ENCODE measurements at regions not wholly inside any gene's neighbourhood (a gene's known extent, or its start where the extent isn't known, plus 50 kb on each side); places are given as distances from the start of the nearest gene placed in this dataset.

- Histone ChIP-seq H3K4me3 (no peak overlapping the region), H3K4me2 (no peak overlapping the region), H3K27me3 (no peaks in the 10 kb centered on the region), H3K27ac (no peak overlapping the region), H3K4me1 (ENCODE audit: insufficient read depth) (peaks cover 5% of the 10 kb centered on the region), H3K9me2 (replicated peaks; ENCODE audit: insufficient read depth) (no peaks in the 10 kb centered on the region), H2AFZ (no peak overlapping the region), H3K9me3 (ENCODE audit: low read depth) (no peaks in the 10 kb centered on the region), H4K20me1 (ENCODE audit: insufficient read depth, poor library complexity, severe bottlenecking) (no peaks in the 10 kb centered on the region), H3K36me3 (replicated peaks; ENCODE audit: insufficient read depth, low read depth) (no peaks in the 10 kb centered on the region), H3K79me2 (no peaks in the 10 kb centered on the region)
- TF ChIP-seq EZH2phosphoT487 (IDR thresholded peaks at IDR 0.05; ENCODE audit: low read depth, severe bottlenecking, unreplicated experiment) (no peak), EZH2 (IDR thresholded peaks at IDR 0.05; ENCODE audit: borderline replicate concordance) (no peak), CTCF (IDR thresholded peaks at IDR 0.05; ENCODE audit: poor library complexity) (no peak)
- DNase-seq (ENCODE audit: low spot score), result peak; percentile 63
These were observed 456.0 kb upstream of the FAM241A start for GRCh38 chr4:111689214-111689613.

- Histone ChIP-seq H3K9me3 (ENCODE audit: low read depth) (no peaks in the 10 kb centered on the region), H3K4me2 (no peak overlapping the region), H3K27ac (no peak overlapping the region), H2AFZ (no peak overlapping the region), H3K4me1 (ENCODE audit: insufficient read depth) (peaks cover 5% of the 10 kb centered on the region), H3K4me3 (no peak overlapping the region), H3K9me2 (replicated peaks; ENCODE audit: insufficient read depth) (no peaks in the 10 kb centered on the region), H4K20me1 (ENCODE audit: insufficient read depth, poor library complexity, severe bottlenecking) (no peaks in the 10 kb centered on the region), H3K27me3 (no peaks in the 10 kb centered on the region), H3K36me3 (replicated peaks; ENCODE audit: insufficient read depth, low read depth) (no peaks in the 10 kb centered on the region), H3K79me2 (no peaks in the 10 kb centered on the region)
- DNase-seq (ENCODE audit: low spot score), result no peak
- TF ChIP-seq CTCF (IDR thresholded peaks at IDR 0.05; ENCODE audit: poor library complexity), result no peak
- TF ChIP-seq EZH2 (IDR thresholded peaks at IDR 0.05; ENCODE audit: borderline replicate concordance), result no peak
- no peak for TF ChIP-seq EZH2phosphoT487 (IDR thresholded peaks at IDR 0.05; ENCODE audit: low read depth, severe bottlenecking, unreplicated experiment)
- WGBS (ENCODE audit: low lambda C conversion rate, missing lambda C conversion rate), result 40% methylated on average over 1 of the region's 1 CpG
These were observed 455.5 kb upstream of the FAM241A start for GRCh38 chr4:111689731-111690130.

GRCh38 chr4:111693758-111694157, 451.5 kb upstream of the FAM241A start:
- 51% methylated on average over 2 of the region's 2 CpGs for WGBS (ENCODE audit: low lambda C conversion rate, missing lambda C conversion rate)
- H4K20me1 ChIP-seq (ENCODE audit: insufficient read depth, poor library complexity, severe bottlenecking), result no peaks in the 10 kb centered on the region
- H3K27me3 ChIP-seq, result no peaks in the 10 kb centered on the region
- no peaks in the 10 kb centered on the region for H3K79me2 ChIP-seq
- no peaks in the 10 kb centered on the region for H3K9me3 ChIP-seq (ENCODE audit: low read depth)
- H3K27ac ChIP-seq, result no peak overlapping the region
- no peaks in the 10 kb centered on the region for H3K36me3 ChIP-seq (replicated peaks; ENCODE audit: insufficient read depth, low read depth)
- DNase-seq (ENCODE audit: low spot score), result no peak
- H3K4me2 ChIP-seq, result no peak overlapping the region
- H3K4me1 ChIP-seq (ENCODE audit: insufficient read depth), result peaks cover 10% of the 10 kb centered on the region
- H3K9me2 ChIP-seq (replicated peaks; ENCODE audit: insufficient read depth), result no peaks in the 10 kb centered on the region
- no peak overlapping the region for H2AFZ ChIP-seq
- H3K4me3 ChIP-seq, result no peak overlapping the region
- no peak for TF ChIP-seq CTCF (IDR thresholded peaks at IDR 0.05; ENCODE audit: poor library complexity)
- TF ChIP-seq EZH2phosphoT487 (IDR thresholded peaks at IDR 0.05; ENCODE audit: low read depth, severe bottlenecking, unreplicated experiment), result no peak
- no peak for TF ChIP-seq EZH2 (IDR thresholded peaks at IDR 0.05; ENCODE audit: borderline replicate concordance)

GRCh38 chr4:111695677-111696076, 449.6 kb upstream of the FAM241A start:
- H3K27ac ChIP-seq, result no peak overlapping the region

More at GRCh38 chr4:111695677-111696076, 449.6 kb upstream of the FAM241A start:
- Histone ChIP-seq H3K79me2 (no peaks in the 10 kb centered on the region), H3K9me3 (ENCODE audit: low read depth) (no peaks in the 10 kb centered on the region), H3K4me2 (no peak overlapping the region), H4K20me1 (ENCODE audit: insufficient read depth, poor library complexity, severe bottlenecking) (no peaks in the 10 kb centered on the region), H3K4me3 (no peak overlapping the region), H3K9me2 (replicated peaks; ENCODE audit: insufficient read depth) (no peaks in the 10 kb centered on the region), H2AFZ (no peak overlapping the region), H3K36me3 (replicated peaks; ENCODE audit: insufficient read depth, low read depth) (no peaks in the 10 kb centered on the region), H3K4me1 (ENCODE audit: insufficient read depth) (peaks cover 4% of the 10 kb centered on the region), H3K27me3 (no peaks in the 10 kb centered on the region)
- TF ChIP-seq EZH2 (IDR thresholded peaks at IDR 0.05; ENCODE audit: borderline replicate concordance) (no peak), CTCF (IDR thresholded peaks at IDR 0.05; ENCODE audit: poor library complexity) (no peak), EZH2phosphoT487 (IDR thresholded peaks at IDR 0.05; ENCODE audit: low read depth, severe bottlenecking, unreplicated experiment) (no peak)
- 95% methylated on average over 2 of the region's 2 CpGs for WGBS (ENCODE audit: low lambda C conversion rate, missing lambda C conversion rate)
- DNase-seq (ENCODE audit: low spot score), result no peak
